ENCODE measurements at regions not wholly inside any gene's neighbourhood (a gene's known extent, or its start where the extent isn't known, plus 50 kb on each side); places are given as distances from the start of the nearest gene placed in this dataset.

- TF ChIP-seq CEBPB (IDR thresholded peaks at IDR 0.05) (no peak), REST (IDR thresholded peaks at IDR 0.05; ENCODE audit: low read depth) (no peak), TAF1 (IDR thresholded peaks at IDR 0.05; ENCODE audit: low read depth) (no peak), RAD21 (IDR thresholded peaks at IDR 0.05; ENCODE audit: low read depth) (no peak), YY1 (IDR thresholded peaks at IDR 0.05; ENCODE audit: low read depth) (no peak), CREB1 (IDR thresholded peaks at IDR 0.05; ENCODE audit: low read depth) (no peak), ZBTB7A (IDR thresholded peaks at IDR 0.05; ENCODE audit: low read depth) (no peak), EP300 (IDR thresholded peaks at IDR 0.05; ENCODE audit: borderline replicate concordance) (no peak), FOXM1 (IDR thresholded peaks at IDR 0.05; ENCODE audit: borderline replicate concordance, low read depth) (no peak), TCF12 (IDR thresholded peaks at IDR 0.05; ENCODE audit: low read depth) (no peak)
Measured at GRCh38 chr10:36455526-36456133, 669.8 kb upstream of the ANKRD30A start.
